HEK293T (cell line): ENCODE measurements at regions not wholly inside any gene's neighbourhood (a gene's known extent, or its start where the extent isn't known, plus 50 kb on each side); places are given as distances from the start of the nearest gene placed in this dataset.
"Not testable (repeated sequence)": the region's sequence is repeated elsewhere in the genome, so short reads cannot be mapped to it uniquely, and the experiment has no call there.

ENCODE experiments used
- CTCF ChIA-PET: fragments of 350-600 bp; formaldehyde crosslinking; extraction: SDS; loops from one replicate; lab custom pipeline; 2021; ENCODE audit warnings: antibody characterized with exemption, inconsistent platforms; lab: Yijun Ruan, JAX
- POLR2A ChIA-PET: fragments of 350-600 bp; formaldehyde crosslinking; extraction: SDS; loops from one replicate; lab custom pipeline; 2020; ENCODE audit warnings: antibody characterized with exemption, inconsistent platforms; lab: Yijun Ruan, JAX
- DNase-seq: peaks from one replicate; pipeline ENCODE4 v3.0.0; 2012; ENCODE audit warnings: mixed read lengths; ENCODE audit errors: extremely low spot score
- ARNT ChIP-seq: fragments of 450-650 bp; IDR thresholded peaks from 2 replicates; pipeline ENCODE4 v1.6.1; 2017; ENCODE audit warnings: mild to moderate bottlenecking
- BHLHE40 ChIP-seq: fragments of 450-650 bp; IDR thresholded peaks from 2 replicates; pipeline ENCODE4 v1.6.1; 2016; ENCODE audit warnings: mild to moderate bottlenecking, moderate library complexity, borderline replicate concordance
- CTBP1 ChIP-seq: fragments of 450-650 bp; IDR thresholded peaks from 2 replicates; pipeline ENCODE4 v1.6.1; 2016; ENCODE audit warnings: borderline replicate concordance
- ELF4 ChIP-seq: fragments of 450-650 bp; IDR thresholded peaks from 2 replicates; pipeline ENCODE4 v1.6.1; 2017; ENCODE audit warnings: antibody characterized with exemption
- FOXA1 ChIP-seq: fragments of 450-650 bp; IDR thresholded peaks from 2 replicates; pipeline ENCODE4 v1.6.1; 2016; ENCODE audit warnings: mild to moderate bottlenecking
- FOXK2 ChIP-seq: fragments of 450-650 bp; IDR thresholded peaks from 2 replicates; pipeline ENCODE4 v1.6.1; 2016; ENCODE audit warnings: mild to moderate bottlenecking
- FOXM1 ChIP-seq: fragments of 450-650 bp; IDR thresholded peaks from 2 replicates; pipeline ENCODE4 v1.6.1; 2017; ENCODE audit warnings: mild to moderate bottlenecking, borderline replicate concordance
- HDGF ChIP-seq: fragments of 450-650 bp; IDR thresholded peaks from 2 replicates; pipeline ENCODE4 v1.6.1; 2017; ENCODE audit warnings: antibody characterized with exemption, borderline replicate concordance
- L3MBTL2 ChIP-seq: fragments of 450-650 bp; conservative IDR thresholded peaks from 2 replicates; pipeline ENCODE4 v1.6.1; 2016; ENCODE audit warnings: mild to moderate bottlenecking
- LEF1 ChIP-seq: fragments of 450-650 bp; IDR thresholded peaks from 2 replicates; pipeline ENCODE4 v1.6.1; 2017; ENCODE audit warnings: mild to moderate bottlenecking, borderline replicate concordance
- NFRKB ChIP-seq: fragments of 450-650 bp; IDR thresholded peaks from 2 replicates; pipeline ENCODE4 v1.6.1; 2016; ENCODE audit warnings: mild to moderate bottlenecking, moderate library complexity
- PKNOX1 ChIP-seq: fragments of 450-650 bp; IDR thresholded peaks from 2 replicates; pipeline ENCODE4 v1.6.1; 2016
- SP1 ChIP-seq: fragments of 450-650 bp; IDR thresholded peaks from 2 replicates; pipeline ENCODE4 v1.6.1; 2017
- SUZ12 ChIP-seq: fragments of 450-650 bp; IDR thresholded peaks from 2 replicates; pipeline ENCODE4 v1.6.1; 2016; ENCODE audit warnings: mild to moderate bottlenecking
- TARDBP ChIP-seq: fragments of 450-650 bp; IDR thresholded peaks from 2 replicates; pipeline ENCODE4 v1.6.1; 2016
- ZNF384 ChIP-seq: fragments of 450-650 bp; IDR thresholded peaks from 2 replicates; pipeline ENCODE4 v1.6.1; 2016

DNA sequence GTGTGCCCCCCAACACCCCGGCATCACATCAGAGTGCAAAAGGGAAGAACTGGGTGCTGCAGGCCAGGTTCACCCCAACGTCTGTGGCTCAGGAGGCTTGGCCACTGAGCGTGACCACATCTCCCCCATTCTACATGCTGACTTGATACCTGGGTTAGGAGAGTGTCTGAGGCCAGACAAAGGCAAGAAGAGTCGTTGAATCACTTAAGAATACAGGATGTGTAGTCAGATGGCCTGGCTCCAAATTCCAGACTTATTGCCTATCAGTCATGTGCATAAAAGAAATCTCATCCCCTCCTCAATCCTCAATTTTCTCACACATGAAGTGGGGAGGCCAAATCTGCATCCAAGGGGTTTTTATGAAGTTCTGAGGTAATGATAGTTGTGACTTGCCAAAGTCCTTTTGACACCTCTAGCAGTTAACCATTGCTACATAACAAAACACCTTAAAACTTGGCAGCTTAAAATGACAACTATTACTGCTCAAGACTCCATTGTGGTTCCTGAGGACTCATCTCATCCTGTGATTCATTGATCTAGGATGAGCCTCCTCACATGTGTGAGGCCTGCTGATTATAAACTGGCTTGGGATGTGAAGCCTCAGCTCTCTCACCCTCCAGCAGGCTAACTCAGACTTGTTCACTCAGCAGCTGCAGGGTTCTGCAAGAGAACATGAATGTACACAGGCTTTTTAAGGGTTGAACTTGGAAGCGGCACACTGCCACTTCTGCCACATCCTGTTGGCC, 138.8 kb upstream of the TLE3 start:
- TF ChIP-seq SUZ12, result no peak
- no peak for TF ChIP-seq L3MBTL2
- TF ChIP-seq TARDBP, result no peak
- no peak for TF ChIP-seq FOXM1
- TF ChIP-seq SP1, result no peak
- TF ChIP-seq BHLHE40, result no peak
- no peak for TF ChIP-seq FOXK2
- no peak for TF ChIP-seq NFRKB
- no peak for TF ChIP-seq ZNF384
- no peak for TF ChIP-seq CTBP1
- no peak for TF ChIP-seq HDGF
- no peak for TF ChIP-seq LEF1
- no peak for TF ChIP-seq ELF4
- TF ChIP-seq ARNT, result no peak
- no peak for TF ChIP-seq FOXA1
- no peak for TF ChIP-seq PKNOX1
- ChIA-PET POLR2A (no interaction called here), CTCF (no interaction called here)
- DNase-seq, result no peak

DNA sequence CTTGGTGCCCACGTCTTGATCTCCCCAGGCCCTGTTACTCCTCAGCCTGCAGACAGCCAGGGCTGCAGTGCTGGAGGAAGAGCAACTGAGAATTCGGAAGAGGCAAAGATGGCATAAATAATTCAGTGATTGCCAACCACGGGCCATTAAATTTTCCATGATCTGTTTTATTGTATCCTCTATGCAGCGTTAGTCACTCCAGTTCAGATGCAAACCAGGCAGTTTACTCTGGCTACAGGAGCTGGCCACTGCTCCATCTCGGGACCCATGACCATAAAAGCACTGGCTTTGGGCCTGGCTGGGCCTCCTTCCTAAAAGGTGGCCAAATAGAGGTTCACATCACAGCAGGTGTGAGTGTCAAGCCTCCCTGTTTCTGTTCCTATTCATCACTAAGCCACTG, 137.6 kb upstream of the TLE3 start:
- TF ChIP-seq L3MBTL2, result no peak
- no peak for TF ChIP-seq NFRKB
- TF ChIP-seq TARDBP, result no peak
- no peak for TF ChIP-seq CTBP1
- TF ChIP-seq SUZ12, result no peak
- TF ChIP-seq FOXK2, result no peak
- no peak for TF ChIP-seq ARNT
- ChIA-PET CTCF (no interaction called here), POLR2A (no interaction called here)
- no peak for DNase-seq

DNA sequence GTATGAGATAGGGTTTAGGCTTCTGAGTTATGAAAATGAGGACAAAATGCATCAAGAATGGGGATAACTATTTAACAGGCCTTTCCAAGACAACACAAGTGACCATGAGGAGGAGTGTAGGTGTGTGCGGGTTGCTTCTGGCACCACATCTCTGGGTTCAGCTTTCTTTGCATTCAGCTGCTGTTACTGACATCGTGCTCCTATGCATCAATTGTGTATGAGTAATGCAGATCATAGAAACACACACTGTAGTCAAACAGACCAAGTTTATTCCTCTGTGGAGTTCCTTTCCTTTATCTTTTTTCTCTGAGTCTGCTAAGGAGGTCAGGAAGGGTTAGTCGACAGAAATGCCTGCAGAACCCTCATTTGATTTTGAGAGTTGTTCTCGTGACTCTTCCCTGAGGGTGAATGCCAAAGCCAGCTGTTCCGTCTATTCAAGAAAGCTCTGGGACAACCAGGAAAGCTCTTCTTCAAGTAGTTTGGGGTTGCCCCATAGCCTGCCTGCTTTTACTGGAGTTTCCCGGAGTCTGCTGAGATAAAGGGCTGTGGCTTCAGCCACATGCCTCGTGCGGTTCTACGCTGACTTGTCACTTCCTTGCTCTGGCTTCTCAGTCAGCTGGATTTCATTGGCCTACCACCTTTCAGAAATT, 136.7 kb upstream of the TLE3 start:
- no peak for TF ChIP-seq SUZ12
- TF ChIP-seq NFRKB, result no peak
- TF ChIP-seq CTBP1, result no peak
- no peak for TF ChIP-seq LEF1
- TF ChIP-seq TARDBP, result no peak
- TF ChIP-seq FOXK2, result no peak
- no peak for TF ChIP-seq ZNF384
- TF ChIP-seq SP1, result no peak
- no peak for TF ChIP-seq ARNT
- no peak for TF ChIP-seq HDGF
- TF ChIP-seq ELF4, result no peak
- TF ChIP-seq L3MBTL2, result no peak
- no peak for TF ChIP-seq PKNOX1
- TF ChIP-seq FOXA1, result no peak
- no peak for TF ChIP-seq BHLHE40
- POLR2A ChIA-PET, result interaction anchor here (0.7 kb wide), 1 partner anchor 12 kb away, joined by 3 read pairs; no protein-coding TSS in a partner anchor
- no peak for DNase-seq
- CTCF ChIA-PET, result no interaction called here

DNA sequence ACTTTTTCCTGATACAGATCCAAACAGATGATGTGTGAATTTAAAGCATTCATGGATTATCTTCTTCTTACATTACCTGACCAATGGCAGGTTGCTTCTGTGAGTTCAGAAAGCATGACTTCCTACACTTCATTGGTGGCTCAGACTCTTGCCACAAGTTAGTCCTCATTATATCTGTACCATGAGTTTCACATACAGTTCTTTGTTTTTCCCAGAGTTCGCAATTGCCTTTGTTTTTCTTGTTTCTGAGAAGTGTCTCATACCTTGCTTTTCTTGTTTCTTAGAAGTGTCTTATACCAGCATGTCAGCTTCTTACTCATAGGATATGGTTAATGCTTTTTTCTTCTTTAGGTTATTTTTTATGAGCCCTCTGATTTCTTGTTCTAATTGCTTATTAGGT, 133.8 kb upstream of the TLE3 start:
- TF ChIP-seq ZNF384, result no peak
- TF ChIP-seq FOXA1, result no peak
- TF ChIP-seq HDGF, result no peak
- TF ChIP-seq L3MBTL2, result no peak
- no peak for TF ChIP-seq TARDBP
- no peak for TF ChIP-seq BHLHE40
- no peak for TF ChIP-seq SP1
- TF ChIP-seq NFRKB, result no peak
- TF ChIP-seq ELF4, result no peak
- TF ChIP-seq PKNOX1, result no peak
- TF ChIP-seq ARNT, result no peak
- TF ChIP-seq FOXK2, result no peak
- TF ChIP-seq SUZ12, result no peak
- ChIA-PET CTCF (no interaction called here), POLR2A (no interaction called here)
- no peak for DNase-seq

- DNase-seq, POLR2A ChIA-PET: not testable (repeated sequence)
- CTCF ChIA-PET, result interaction anchor here (0.7 kb wide), 1 partner anchor 26 kb away, joined by 3 read pairs; no protein-coding TSS in a partner anchor
Observed at GRCh38 chr15:70227918-70228317, 130.2 kb upstream of the TLE3 start.

GRCh38 chr15:70227147-70227546, 129.4 kb upstream of the TLE3 start:
- no peak for DNase-seq
- CTCF ChIA-PET, result interaction anchor here (0.7 kb wide), 1 partner anchor 27 kb away, joined by 3 read pairs; no protein-coding TSS in a partner anchor
- POLR2A ChIA-PET, result no interaction called here
- peak; percentile 38 for TF ChIP-seq PKNOX1
- TF ChIP-seq LEF1, result no peak
- TF ChIP-seq ZNF384, result no peak
- no peak for TF ChIP-seq HDGF
